ENCODE measurements at regions not wholly inside any gene's neighbourhood (a gene's known extent, or its start where the extent isn't known, plus 50 kb on each side); places are given as distances from the start of the nearest gene placed in this dataset.

DNA sequence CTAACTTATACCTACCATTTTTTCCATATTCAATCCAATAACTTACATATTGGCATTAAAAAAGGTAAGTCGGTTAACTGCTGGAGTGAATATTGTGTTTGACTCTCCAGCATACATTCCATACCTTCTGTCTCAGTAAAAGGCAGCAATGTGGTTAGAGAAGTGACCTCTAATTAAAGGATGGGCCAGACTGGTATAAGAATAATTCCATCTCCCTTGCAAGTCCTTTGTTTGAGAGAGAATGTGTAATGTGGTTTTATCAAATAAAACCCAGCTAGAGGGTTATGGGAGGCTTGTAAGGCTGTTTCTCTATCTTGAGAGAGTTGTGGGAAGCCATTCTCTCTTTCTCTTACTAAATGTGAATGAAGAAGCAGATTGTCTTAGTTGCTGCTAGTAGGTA lies 289.3 kb upstream of the TCF4 start:
- no peak overlapping the region for H3K23ac ChIP-seq (ENCODE audit: insufficient read length, low read depth, low read length)
- H3K14ac ChIP-seq (ENCODE audit: insufficient read depth, low read length) = no peak overlapping the region
- Mint-ChIP-seq H3K4me1 (peaks cover 8 to 28% of the 10 kb centered on the region in 2 experiments), H3K9me3 (no peaks in the 10 kb centered on the region), H3K27me3 (ENCODE audit: low read depth) (no peaks in the 10 kb centered on the region), H3K4me3 (no peak overlapping the region), H3K36me3 (ENCODE audit: insufficient read depth in 1 of 3, low read depth in 3 of 3) (no peaks in the 10 kb centered on the region), H3K27ac (no peak overlapping the region)
- H2BK5ac ChIP-seq (ENCODE audit: insufficient read length, low read length) = no peak overlapping the region
- no peaks in the 10 kb centered on the region for H3K79me2 ChIP-seq (ENCODE audit: insufficient read depth, low read length)
- no peak overlapping the region for H2BK15ac ChIP-seq (ENCODE audit: low read depth, low read length)
- H3K18ac ChIP-seq (ENCODE audit: insufficient read length, low read depth, low read length) = no peak overlapping the region
- H2AFZ ChIP-seq (ENCODE audit: low read length) = no peak overlapping the region
- TF ChIP-seq, protein P1, sequence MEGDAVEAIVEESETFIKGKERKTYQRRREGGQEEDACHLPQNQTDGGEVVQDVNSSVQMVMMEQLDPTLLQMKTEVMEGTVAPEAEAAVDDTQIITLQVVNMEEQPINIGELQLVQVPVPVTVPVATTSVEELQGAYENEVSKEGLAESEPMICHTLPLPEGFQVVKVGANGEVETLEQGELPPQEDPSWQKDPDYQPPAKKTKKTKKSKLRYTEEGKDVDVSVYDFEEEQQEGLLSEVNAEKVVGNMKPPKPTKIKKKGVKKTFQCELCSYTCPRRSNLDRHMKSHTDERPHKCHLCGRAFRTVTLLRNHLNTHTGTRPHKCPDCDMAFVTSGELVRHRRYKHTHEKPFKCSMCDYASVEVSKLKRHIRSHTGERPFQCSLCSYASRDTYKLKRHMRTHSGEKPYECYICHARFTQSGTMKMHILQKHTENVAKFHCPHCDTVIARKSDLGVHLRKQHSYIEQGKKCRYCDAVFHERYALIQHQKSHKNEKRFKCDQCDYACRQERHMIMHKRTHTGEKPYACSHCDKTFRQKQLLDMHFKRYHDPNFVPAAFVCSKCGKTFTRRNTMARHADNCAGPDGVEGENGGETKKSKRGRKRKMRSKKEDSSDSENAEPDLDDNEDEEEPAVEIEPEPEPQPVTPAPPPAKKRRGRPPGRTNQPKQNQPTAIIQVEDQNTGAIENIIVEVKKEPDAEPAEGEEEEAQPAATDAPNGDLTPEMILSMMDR (conservative IDR thresholded peaks at IDR 0.05) = no peak
- H3K23me2 ChIP-seq (ENCODE audit: insufficient read length, low read depth, low read length, poor library complexity, severe bottlenecking) = no peaks in the 10 kb centered on the region
- H2BK20ac ChIP-seq (ENCODE audit: low read depth, low read length, poor library complexity, severe bottlenecking) = no peak overlapping the region
- no CpG with 5 or more reads among the region's 1 CpG for WGBS (ENCODE audit: extremely low coverage, insufficient read length, low lambda C conversion rate)
- no peaks in the 10 kb centered on the region for H4K20me1 ChIP-seq (ENCODE audit: control insufficient read depth, insufficient read depth, insufficient read length)
- no peak overlapping the region for H2BK120ac ChIP-seq (ENCODE audit: low read depth, low read length, poor library complexity, severe bottlenecking)
- no peak overlapping the region for H3K56ac ChIP-seq (ENCODE audit: insufficient read length, low read depth, low read length)
- no peak overlapping the region for H3K4me2 ChIP-seq (ENCODE audit: insufficient read depth, insufficient read length, low read length)
- no peaks in the 10 kb centered on the region for H3K4me1 ChIP-seq (ENCODE audit: insufficient read depth, low read length)
- H4K5ac ChIP-seq (ENCODE audit: insufficient read length, low read depth, low read length) = no peak overlapping the region
- no peaks in the 10 kb centered on the region for H3K79me1 ChIP-seq (ENCODE audit: insufficient read depth, low read depth, low read length, poor library complexity, severe bottlenecking)
- H3K9ac ChIP-seq (ENCODE audit: extremely low read depth, insufficient read length, low read length) = no peak overlapping the region
- no peaks in the 10 kb centered on the region for H3K27me3 ChIP-seq (ENCODE audit: insufficient read depth, low read length)
- no peak overlapping the region for H4K8ac ChIP-seq (replicated peaks; ENCODE audit: insufficient read length, low read depth, low read length)
- no peak overlapping the region for H3K4ac ChIP-seq (ENCODE audit: low read depth, low read length)
- H4K91ac ChIP-seq (ENCODE audit: insufficient read length, low read depth, low read length) = no peak overlapping the region
- no peaks in the 10 kb centered on the region for H3K9me3 ChIP-seq (ENCODE audit: control insufficient read depth, low read depth, low read length)
- H3T11ph ChIP-seq (ENCODE audit: low read length) = no peak overlapping the region
- no peak overlapping the region for H3K27ac ChIP-seq (ENCODE audit: insufficient read length, low read depth, low read length)
- H2BK12ac ChIP-seq (ENCODE audit: insufficient read length, low read depth, low read length) = no peak overlapping the region
- no peak for DNase-seq
- H2AK5ac ChIP-seq (ENCODE audit: insufficient read length, low read length) = no peak overlapping the region
